SK-N-SH (cell line): ENCODE measurements at regions not wholly inside any gene's neighbourhood (a gene's known extent, or its start where the extent isn't known, plus 50 kb on each side); places are given as distances from the start of the nearest gene placed in this dataset.

Experiments used
- CTCF ChIA-PET: fragments of 300-600, 350-600 bp; formaldehyde crosslinking; extraction: SDS; loops from one replicate; lab custom pipeline; 2021; lab: Yijun Ruan, JAX
- POLR2A ChIA-PET: fragments of 350-600 bp; sonication (Branson Sonifier 250); formaldehyde crosslinking; extraction: SDS; loops from one replicate; lab custom pipeline; 2020; ENCODE audit warnings: antibody characterized with exemption, inconsistent platforms; lab: Yijun Ruan, JAX
- DNase-seq: peaks from one replicate; pipeline ENCODE4 v3.0.0; 2012
- H2AFZ ChIP-seq: fragments of 200-600 bp; sonication (generic); 2 replicates; pipeline ENCODE4 v1.8.1; 2016; ENCODE audit warnings: antibody characterized with exemption, mild to moderate bottlenecking, low read depth
- H3F3A ChIP-seq: fragments of 200-600 bp; sonication (generic); replicated peaks from 2 replicates; pipeline ENCODE3; 2016; ENCODE audit warnings: antibody characterized with exemption, mild to moderate bottlenecking; ENCODE audit not compliant: insufficient read depth
- H3K27ac ChIP-seq, 2 experiments: fragments of 200-500 bp in 1 of 2; fragments of 200-600 bp in 1 of 2; sonication (Bioruptor generic) in 1 of 2; sonication (generic), shearing (Covaris generic) in 1 of 2; 2 replicates each; pipeline versions ENCODE4 v1.5.1 to v1.6.1; 2014 to 2016; ENCODE audit warnings: low read depth in 2 of 2, inconsistent platforms in 1 of 2, low read length in 1 of 2, mild to moderate bottlenecking in 1 of 2, mixed read lengths in 1 of 2
- H3K27me3 ChIP-seq: fragments of 200-600 bp; sonication (generic), shearing (Covaris generic); 2 replicates; pipeline ENCODE4 v1.6.1; 2016; ENCODE audit warnings: mixed run types; ENCODE audit not compliant: insufficient read depth
- H3K36me3 ChIP-seq, 2 experiments: fragments of 200-500 bp in 1 of 2; fragments of 200-600 bp in 1 of 2; sonication (Bioruptor generic) in 1 of 2; sonication (generic) in 1 of 2; replicated peaks in 1 of 2; 2 replicates each; pipeline versions ENCODE3 to v1.5.1; 2014 to 2016; ENCODE audit warnings: low read length in 1 of 2, mild to moderate bottlenecking in 1 of 2; ENCODE audit not compliant: insufficient read depth in 2 of 2, control insufficient read depth in 1 of 2
- H3K4me1 ChIP-seq, 2 experiments: fragments of 200-500 bp in 1 of 2; fragments of 200-600 bp in 1 of 2; sonication (Bioruptor generic) in 1 of 2; sonication (generic), shearing (Covaris generic) in 1 of 2; 2 replicates each; pipeline versions ENCODE4 v1.5.1 to v1.6.1; 2014 to 2016; ENCODE audit warnings: low read depth in 1 of 2, low read length in 1 of 2, mixed run types in 1 of 2; ENCODE audit not compliant: insufficient read depth in 2 of 2, control insufficient read depth in 1 of 2
- H3K4me2 ChIP-seq: fragments of 200-600 bp; sonication (generic), shearing (Covaris generic); 2 replicates; pipeline ENCODE4 v1.6.1; 2017; ENCODE audit warnings: mixed run types
- H3K4me3 ChIP-seq, 2 experiments: fragments of 200-500 bp in 1 of 2; fragments of 200-600 bp in 1 of 2; sonication (Bioruptor generic) in 1 of 2; sonication (generic), shearing (Covaris generic) in 1 of 2; 2 replicates each; pipeline versions ENCODE4 v1.5.1 to v1.8.1; 2014 to 2016; ENCODE audit warnings: low read depth in 2 of 2, inconsistent platforms in 1 of 2, low read length in 1 of 2, mild to moderate bottlenecking in 1 of 2, mixed read lengths in 1 of 2, moderate library complexity in 1 of 2
- H3K79me2 ChIP-seq: fragments of 200-600 bp; sonication (generic); 2 replicates; pipeline ENCODE4 v1.8.1; 2017; ENCODE audit warnings: mild to moderate bottlenecking; ENCODE audit not compliant: insufficient read depth
- H3K9ac ChIP-seq: fragments of 200-600 bp; sonication (generic); 2 replicates; pipeline ENCODE4 v1.6.1; 2017; ENCODE audit warnings: mixed run types
- H3K9me2 ChIP-seq: fragments of 200-600 bp; sonication (generic); 2 replicates; pipeline ENCODE4 v1.6.1; 2017; ENCODE audit warnings: mixed run types
- H3K9me3 ChIP-seq: fragments of 200-600 bp; sonication (generic); 2 replicates; pipeline ENCODE4 v1.6.1; 2017; ENCODE audit warnings: mixed run types, mild to moderate bottlenecking, moderate library complexity
- H4K20me1 ChIP-seq: fragments of 200-600 bp; sonication (generic); 2 replicates; pipeline ENCODE4 v1.6.1; 2017; ENCODE audit warnings: mild to moderate bottlenecking, mixed run types; ENCODE audit not compliant: insufficient read depth
- CHD2 ChIP-seq: fragments of 150-350 bp; IDR thresholded peaks from 2 replicates; pipeline ENCODE4 v1.6.1; 2018; ENCODE audit warnings: low read length; ENCODE audit not compliant: partially characterized antibody
- ELF1 ChIP-seq: IDR thresholded peaks from 2 replicates; pipeline ENCODE4 v1.4.0; 2012
- EP300 ChIP-seq, 2 experiments: IDR thresholded peaks; 2 replicates each; pipeline versions ENCODE4 v1.4.0 to v1.6.1; 2012; ENCODE audit warnings: borderline replicate concordance in 1 of 2, low read depth in 1 of 2, low read length in 1 of 2
- EZH2phosphoT487 ChIP-seq: fragments of 200-600 bp; sonication (generic); IDR thresholded peaks from 2 replicates; pipeline ENCODE4 v1.6.1; 2017; ENCODE audit warnings: low read depth, mixed run types, mild to moderate bottlenecking, antibody characterized with exemption, moderate library complexity, borderline replicate concordance
- FOSL2 ChIP-seq: IDR thresholded peaks from 2 replicates; pipeline ENCODE4 v1.4.0; 2012; ENCODE audit warnings: low read depth, mild to moderate bottlenecking, moderate library complexity, borderline replicate concordance
- FOXJ3 ChIP-seq: sonication (generic); formaldehyde crosslinking; IDR thresholded peaks from 2 replicates; pipeline ENCODE4 v1.5.1; 2020; ENCODE audit warnings: mild to moderate bottlenecking, missing genetic modification reagents
- GABPA ChIP-seq: IDR thresholded peaks from 2 replicates; pipeline ENCODE4 v1.4.0; 2012; ENCODE audit warnings: low read depth, mild to moderate bottlenecking
- GATA2 ChIP-seq: sonication (generic); formaldehyde crosslinking; IDR thresholded peaks from 2 replicates; pipeline ENCODE4 v1.5.0; 2020; ENCODE audit warnings: mild to moderate bottlenecking, missing genetic modification reagents
- IRF3 ChIP-seq: fragments of 150-350 bp; IDR thresholded peaks from 2 replicates; pipeline ENCODE4 v1.6.1; 2016; ENCODE audit warnings: mild to moderate bottlenecking, low read depth, low read length
- MAX ChIP-seq: IDR thresholded peaks from 2 replicates; pipeline ENCODE4 v1.4.0; 2012; ENCODE audit warnings: low read depth
- MXI1 ChIP-seq: IDR thresholded peaks from 2 replicates; pipeline ENCODE4 v1.6.1; 2012; ENCODE audit warnings: mild to moderate bottlenecking, low read depth, low read length, improper control_type of control experiment
- NFIC ChIP-seq: IDR thresholded peaks from 2 replicates; pipeline ENCODE4 v1.4.0; 2012; ENCODE audit warnings: borderline replicate concordance
- REST ChIP-seq: IDR thresholded peaks from 2 replicates; pipeline ENCODE4 v1.6.1; 2012; ENCODE audit warnings: mild to moderate bottlenecking, low read depth, low read length, moderate library complexity
- RFX5 ChIP-seq: IDR thresholded peaks from 2 replicates; pipeline ENCODE4 v1.6.1; 2012; ENCODE audit warnings: mild to moderate bottlenecking, improper control_type of control experiment, low read length
- SIN3A ChIP-seq: IDR thresholded peaks from 2 replicates; pipeline ENCODE4 v1.6.1; 2012; ENCODE audit warnings: low read depth, mild to moderate bottlenecking, low read length, moderate library complexity, borderline replicate concordance
- SMC3 ChIP-seq: IDR thresholded peaks from 2 replicates; pipeline ENCODE4 v1.6.1; 2012; ENCODE audit warnings: low read depth, low read length, improper control_type of control experiment
- TAF1 ChIP-seq: IDR thresholded peaks from 2 replicates; pipeline ENCODE4 v1.6.1; 2012; ENCODE audit warnings: low read depth, mild to moderate bottlenecking, low read length, moderate library complexity, borderline replicate concordance
- WGBS: methylation state at CpG from one replicate; pipeline ENCODE4 v1.1.6; 2017; ENCODE audit warnings: low lambda C conversion rate; 5-methylcytosine and 5-hydroxymethylcytosine counted together

GRCh38 chr12:128091951-128092382 lies 175.0 kb upstream of the TMEM132C start:
- Histone ChIP-seq H2AFZ (no peak overlapping the region), H4K20me1 (no peaks in the 10 kb centered on the region), H3K9me2 (no peaks in the 10 kb centered on the region), H3K36me3 (no peaks in the 10 kb centered on the region), H3F3A (no peaks in the 10 kb centered on the region), H3K9me3 (no peaks in the 10 kb centered on the region), H3K79me2 (no peaks in the 10 kb centered on the region), H3K9ac (no peak overlapping the region), H3K27me3 (no peaks in the 10 kb centered on the region), H3K4me2 (no peak overlapping the region), H3K4me1 (no peaks in the 10 kb centered on the region; a peak in 1 of 4 replicates), H3K27ac (peak overlapping the region in 1 of 2 experiments; percentile 64; a peak in 2 of 4 replicates), H3K4me3 (peak overlapping the region in 1 of 2 experiments; percentile 2; a peak in 1 of 4 replicates)
- DNase-seq: peak; percentile 44
- WGBS: 1% methylated on average over 7 of the region's 9 CpGs
- TF ChIP-seq REST (no peak), NFIC (no peak), FOSL2 (no peak), SMC3 (no peak), GATA2 (CRISPR knock-in tag) (peak; percentile 86), CHD2 (no peak), TAF1 (no peak), GABPA (no peak), MXI1 (no peak), SIN3A (no peak), EP300 (IDR thresholded peaks at IDR 0.05; ENCODE audit: borderline replicate concordance in 1 of 2, low read depth in 1 of 2, low read length in 1 of 2) (peak in 1 of 2 experiments; percentile 37; a peak in 1 of 4 replicates), IRF3 (no peak), RFX5 (no peak), ELF1 (no peak), FOXJ3 (CRISPR knock-in tag) (peak; percentile 48; the same call in 1 of the 2 replicates), EZH2phosphoT487 (no peak), MAX (no peak)
- ChIA-PET POLR2A (no interaction called here), CTCF (interaction anchor here (1.8 kb wide), 1 partner anchor 99 kb away, joined by 6 read pairs; no protein-coding TSS in a partner anchor)
